BE2C (cell line): ENCODE measurements at regions not wholly inside any gene's neighbourhood (a gene's known extent, or its start where the extent isn't known, plus 50 kb on each side); places are given as distances from the start of the nearest gene placed in this dataset.

Source experiments
- DNase-seq: peaks from one replicate; pipeline ENCODE4 v3.0.0-alpha.2; 2020
- H3K27me3 ChIP-seq: fragments of 250-450 bp; sonication (Bioruptor Pico); 2 replicates; pipeline ENCODE4 v1.5.1; 2020; ENCODE audit warnings: mild to moderate bottlenecking
- H3K36me3 ChIP-seq: fragments of 250-450 bp; sonication (Bioruptor Pico); 2 replicates; pipeline ENCODE4 v1.5.1; 2020; ENCODE audit warnings: mild to moderate bottlenecking
- H3K4me1 ChIP-seq: fragments of 250-450 bp; sonication (Bioruptor Pico); 2 replicates; pipeline ENCODE4 v1.5.1; 2020
- H3K4me3 ChIP-seq: 2 replicates; pipeline ENCODE4 v1.5.1; 2011; ENCODE audit warnings: low read depth, low read length
- H3K9me3 ChIP-seq: fragments of 250-450 bp; sonication (Bioruptor Pico); 2 replicates; pipeline ENCODE4 v1.5.1; 2020
- TF ChIP-seq, protein P1 (sequence below): IDR thresholded peaks from 2 replicates; pipeline ENCODE4 v1.5.1; 2012; ENCODE audit warnings: mild to moderate bottlenecking, low read depth, low read length

DNA sequence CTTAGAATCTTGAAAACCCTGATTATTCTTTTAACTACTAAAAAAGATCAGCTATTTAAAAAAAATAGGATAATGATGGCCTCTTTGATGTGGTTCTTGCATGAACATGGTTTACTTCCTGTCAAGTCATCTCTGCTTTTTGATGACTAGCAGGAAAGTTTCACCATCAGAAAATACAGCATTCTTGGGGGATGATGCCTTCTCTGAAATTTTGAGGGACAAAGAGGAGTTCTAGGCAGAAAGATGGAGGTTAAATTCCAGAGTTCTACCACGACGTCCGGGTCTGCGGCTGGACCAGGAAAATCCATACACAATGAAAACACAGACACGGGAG, 130.4 kb downstream of the OLIG3 start:
- DNase-seq: no peak
- Histone ChIP-seq H3K36me3 (no peaks in the 10 kb centered on the region), H3K4me3 (no peak overlapping the region), H3K27me3 (no peaks in the 10 kb centered on the region), H3K9me3 (no peaks in the 10 kb centered on the region), H3K4me1 (peaks cover 3% of the 10 kb centered on the region; the same call in 1 of the 2 replicates)
- TF ChIP-seq, protein P1, sequence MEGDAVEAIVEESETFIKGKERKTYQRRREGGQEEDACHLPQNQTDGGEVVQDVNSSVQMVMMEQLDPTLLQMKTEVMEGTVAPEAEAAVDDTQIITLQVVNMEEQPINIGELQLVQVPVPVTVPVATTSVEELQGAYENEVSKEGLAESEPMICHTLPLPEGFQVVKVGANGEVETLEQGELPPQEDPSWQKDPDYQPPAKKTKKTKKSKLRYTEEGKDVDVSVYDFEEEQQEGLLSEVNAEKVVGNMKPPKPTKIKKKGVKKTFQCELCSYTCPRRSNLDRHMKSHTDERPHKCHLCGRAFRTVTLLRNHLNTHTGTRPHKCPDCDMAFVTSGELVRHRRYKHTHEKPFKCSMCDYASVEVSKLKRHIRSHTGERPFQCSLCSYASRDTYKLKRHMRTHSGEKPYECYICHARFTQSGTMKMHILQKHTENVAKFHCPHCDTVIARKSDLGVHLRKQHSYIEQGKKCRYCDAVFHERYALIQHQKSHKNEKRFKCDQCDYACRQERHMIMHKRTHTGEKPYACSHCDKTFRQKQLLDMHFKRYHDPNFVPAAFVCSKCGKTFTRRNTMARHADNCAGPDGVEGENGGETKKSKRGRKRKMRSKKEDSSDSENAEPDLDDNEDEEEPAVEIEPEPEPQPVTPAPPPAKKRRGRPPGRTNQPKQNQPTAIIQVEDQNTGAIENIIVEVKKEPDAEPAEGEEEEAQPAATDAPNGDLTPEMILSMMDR: no peak

DNA sequence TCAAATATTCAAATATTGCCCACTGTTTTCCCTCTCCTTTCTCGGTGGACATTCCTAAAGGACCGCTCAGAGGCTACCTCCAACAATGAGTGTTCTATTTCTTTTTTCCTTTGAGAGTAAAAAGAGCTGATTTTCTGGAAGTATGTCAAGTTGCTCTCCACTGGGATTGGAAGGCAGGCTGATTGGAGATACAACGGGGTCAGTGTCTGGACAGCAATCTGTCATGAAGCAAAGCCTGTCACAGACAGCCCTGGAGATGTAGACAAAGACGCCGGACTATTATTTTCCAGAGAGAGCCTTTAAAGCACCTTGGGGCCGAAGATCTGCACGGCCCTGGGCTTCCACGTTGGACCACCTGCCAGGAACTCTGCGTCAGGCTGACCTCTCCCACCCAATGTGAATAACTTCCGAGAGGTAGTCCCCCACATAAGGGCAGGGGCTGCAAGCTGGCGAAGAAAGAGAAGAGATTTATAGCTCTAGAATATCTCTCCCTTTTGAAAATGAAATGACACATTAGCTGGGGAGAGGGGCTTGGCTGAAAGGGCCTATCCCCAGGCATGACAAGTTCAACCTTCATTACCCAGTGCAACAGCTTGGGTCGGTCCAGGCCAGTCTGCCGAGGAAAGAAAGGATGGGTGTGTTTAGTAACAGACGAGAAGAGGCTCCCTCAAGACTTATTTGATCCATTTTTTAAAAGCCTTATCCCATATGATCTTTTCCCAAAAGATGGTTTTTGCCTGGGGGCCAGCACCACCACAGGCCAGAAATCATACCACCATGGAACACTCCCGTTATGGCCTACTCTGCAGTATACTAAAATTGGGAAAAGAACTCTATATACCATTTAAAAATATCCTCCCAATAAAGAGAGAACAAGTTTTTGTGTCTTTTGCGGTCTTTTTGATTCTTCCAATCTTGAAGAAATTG, 131.1 kb downstream of the OLIG3 start:
- no peak for DNase-seq
- TF ChIP-seq, protein P1: no peak
- Histone ChIP-seq H3K9me3 (no peaks in the 10 kb centered on the region), H3K4me1 (peaks cover 3% of the 10 kb centered on the region; the same call in 1 of the 2 replicates), H3K36me3 (no peaks in the 10 kb centered on the region), H3K4me3 (no peak overlapping the region), H3K27me3 (no peaks in the 10 kb centered on the region)

- H3K27me3 ChIP-seq: no peaks in the 10 kb centered on the region
- peaks cover 3% of the 10 kb centered on the region; the same call in 1 of the 2 replicates for H3K4me1 ChIP-seq
- H3K36me3 ChIP-seq: no peaks in the 10 kb centered on the region
- TF ChIP-seq, protein P1: no peak
- DNase-seq: no peak
- no peak overlapping the region for H3K4me3 ChIP-seq
- no peaks in the 10 kb centered on the region for H3K9me3 ChIP-seq
Measured at GRCh38 chr6:137361701-137362100, 132.5 kb downstream of the OLIG3 start.

DNA sequence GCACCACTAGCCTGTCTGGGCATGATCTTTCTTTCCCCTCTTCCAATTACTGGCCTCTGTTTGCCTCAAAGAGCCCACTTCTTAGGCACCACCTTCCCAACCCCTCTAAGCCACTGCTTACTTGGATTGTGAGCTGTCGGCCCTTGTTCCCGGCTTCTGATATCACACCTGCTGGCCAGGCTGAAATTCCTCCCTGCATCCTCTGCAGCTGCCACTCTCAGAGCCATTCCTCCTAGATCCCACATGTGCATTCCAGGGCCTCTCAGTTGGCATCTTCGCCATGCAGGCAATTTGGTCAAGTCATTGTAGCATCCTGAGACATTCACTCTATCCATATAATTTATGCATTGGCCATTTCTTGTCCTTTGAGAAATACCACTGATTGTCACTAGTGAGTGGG, 135.9 kb downstream of the OLIG3 start:
- no peaks in the 10 kb centered on the region for H3K27me3 ChIP-seq
- DNase-seq: no peak
- TF ChIP-seq, protein P1: no peak
- peaks cover 3% of the 10 kb centered on the region; the same call in 1 of the 2 replicates for H3K4me1 ChIP-seq
- H3K4me3 ChIP-seq: no peak overlapping the region
- H3K9me3 ChIP-seq: no peaks in the 10 kb centered on the region
- H3K36me3 ChIP-seq: no peaks in the 10 kb centered on the region

GRCh38 chr6:137357948-137358266, 136.3 kb downstream of the OLIG3 start:
- no peak overlapping the region for H3K4me3 ChIP-seq
- TF ChIP-seq, protein P1: no peak
- H3K9me3 ChIP-seq: no peaks in the 10 kb centered on the region
- H3K36me3 ChIP-seq: no peaks in the 10 kb centered on the region
- H3K4me1 ChIP-seq: peaks cover 3% of the 10 kb centered on the region; the same call in 1 of the 2 replicates
- no peaks in the 10 kb centered on the region for H3K27me3 ChIP-seq
- DNase-seq: no peak

DNA sequence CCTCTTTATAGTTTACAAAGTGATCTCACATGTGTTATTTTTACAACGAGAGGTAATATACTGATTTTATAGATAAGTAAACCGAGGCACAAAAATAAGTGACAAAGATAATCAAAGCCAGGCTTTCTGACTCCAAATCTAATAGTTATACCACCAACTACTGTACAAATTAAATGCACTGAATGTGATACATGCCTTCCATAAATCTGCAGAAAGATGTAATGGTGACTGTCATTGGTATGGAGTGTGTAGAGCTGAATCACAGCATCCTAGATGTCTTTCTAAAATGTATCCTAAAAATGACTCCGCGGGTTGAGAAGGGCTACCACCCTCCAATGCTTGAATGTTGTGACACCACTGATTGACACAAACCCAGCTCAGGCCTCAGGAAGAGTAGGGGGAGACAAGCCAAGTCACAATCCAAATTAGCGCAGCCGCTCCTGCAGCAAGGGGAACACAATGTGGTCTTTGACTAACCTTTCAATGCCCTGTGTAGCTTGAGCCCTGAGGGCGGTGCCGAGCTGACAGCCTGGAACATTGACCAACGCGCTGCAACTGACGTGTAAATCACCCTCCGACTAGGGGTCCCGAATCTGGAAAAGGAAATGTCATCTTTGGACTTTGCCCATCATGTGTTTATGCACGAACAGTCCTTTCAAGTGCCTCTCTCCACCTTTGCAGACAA, 136.8 kb downstream of the OLIG3 start:
- no peaks in the 10 kb centered on the region for H3K36me3 ChIP-seq
- no peaks in the 10 kb centered on the region for H3K9me3 ChIP-seq
- no peaks in the 10 kb centered on the region for H3K27me3 ChIP-seq
- peaks cover 3% of the 10 kb centered on the region; the same call in 1 of the 2 replicates for H3K4me1 ChIP-seq
- no peak for DNase-seq
- no peak overlapping the region for H3K4me3 ChIP-seq
- TF ChIP-seq, protein P1: no peak
